22Rv1 (cell line): ENCODE measurements at regions not wholly inside any gene's neighbourhood (a gene's known extent, or its start where the extent isn't known, plus 50 kb on each side); places are given as distances from the start of the nearest gene placed in this dataset.

ENCODE experiments used
- H3K27ac ChIP-seq: fragments of 450-650 bp; 2 replicates; pipeline ENCODE4 v1.5.1; 2017
- CTCF ChIP-seq: fragments of 450-650 bp; IDR thresholded peaks from 2 replicates; pipeline ENCODE4 v1.5.1; 2017; ENCODE audit warnings: mild to moderate bottlenecking
- ZFX ChIP-seq: fragments of 450-650 bp; IDR thresholded peaks from 2 replicates; pipeline ENCODE4 v1.6.1; 2017; ENCODE audit warnings: antibody characterized with exemption, borderline replicate concordance

GRCh38 chr4:135256111-135256510 is 1054.5 kb upstream of the PABPC4L start:
- H3K27ac ChIP-seq: no peak overlapping the region
- no peak for TF ChIP-seq ZFX

- TF ChIP-seq CTCF (no peak), ZFX (no peak)
- H3K27ac ChIP-seq: no peak overlapping the region
Observed at GRCh38 chr4:135250040-135250439, 1048.5 kb upstream of the PABPC4L start.

GRCh38 chr4:135249024-135249423 is 1047.4 kb upstream of the PABPC4L start:
- TF ChIP-seq CTCF: no peak
- no peak for TF ChIP-seq ZFX
- H3K27ac ChIP-seq: no peak overlapping the region

GRCh38 chr4:135244696-135245095 is 1043.1 kb upstream of the PABPC4L start:
- H3K27ac ChIP-seq: no peak overlapping the region
- TF ChIP-seq ZFX (no peak), CTCF (no peak)

GRCh38 chr4:135244056-135244455 is 1042.5 kb upstream of the PABPC4L start:
- TF ChIP-seq CTCF (no peak), ZFX (no peak)
- H3K27ac ChIP-seq: no peak overlapping the region

- H3K27ac ChIP-seq: no peak overlapping the region
- TF ChIP-seq CTCF: no peak
- TF ChIP-seq ZFX: no peak
Observed at GRCh38 chr4:135240796-135241195, 1039.2 kb upstream of the PABPC4L start.

- no peak overlapping the region for H3K27ac ChIP-seq
- TF ChIP-seq CTCF (no peak), ZFX (no peak)
Observed at GRCh38 chr4:135239964-135240363, 1038.4 kb upstream of the PABPC4L start.

GRCh38 chr4:135238940-135239339 is 1037.4 kb upstream of the PABPC4L start:
- no peak overlapping the region for H3K27ac ChIP-seq
- no peak for TF ChIP-seq ZFX
- no peak for TF ChIP-seq CTCF
